Mesenchymal stem cell (in vitro differentiated cells and primary cell): ENCODE measurements at regions not wholly inside any gene's neighbourhood (a gene's known extent, or its start where the extent isn't known, plus 50 kb on each side); places are given as distances from the start of the nearest gene placed in this dataset.

Experiments
- DNase-seq: peaks from one replicate; pipeline ENCODE4 v3.0.0-alpha.2; 2013
- H2AFZ ChIP-seq: one replicate; pipeline ENCODE4 v1.6.1; 2013; ENCODE audit warnings: low read depth, mild to moderate bottlenecking, control low read depth, inconsistent platforms, low read length, moderate library complexity
- H2AK5ac ChIP-seq: 2 replicates; pipeline ENCODE4 v1.6.1; 2013; ENCODE audit warnings: low read length, moderate library complexity, mild to moderate bottlenecking, inconsistent platforms; ENCODE audit not compliant: severe bottlenecking
- H2BK120ac ChIP-seq: one replicate; pipeline ENCODE4 v1.6.1; 2013; ENCODE audit warnings: low read depth, mild to moderate bottlenecking, inconsistent platforms, low read length, moderate library complexity
- H2BK12ac ChIP-seq, 2 experiments: one replicate each; pipeline ENCODE4 v1.6.1; 2013; ENCODE audit warnings: inconsistent platforms in 2 of 2, low read length in 2 of 2, mild to moderate bottlenecking in 2 of 2, moderate library complexity in 2 of 2, control low read depth in 1 of 2
- H2BK15ac ChIP-seq: one replicate; pipeline ENCODE4 v1.6.1; 2013; ENCODE audit warnings: mild to moderate bottlenecking, low read depth, inconsistent platforms; ENCODE audit not compliant: poor library complexity, severe bottlenecking
- H2BK5ac ChIP-seq: 2 replicates; pipeline ENCODE4 v1.6.1; 2013; ENCODE audit warnings: low read depth, mild to moderate bottlenecking, low read length, control low read depth, inconsistent platforms; ENCODE audit not compliant: poor library complexity, severe bottlenecking
- H3K14ac ChIP-seq, 2 experiments: one replicate each; pipeline ENCODE4 v1.6.1; 2013; ENCODE audit warnings: inconsistent platforms in 2 of 2, low read length in 2 of 2, control low read depth in 1 of 2, mild to moderate bottlenecking in 1 of 2, moderate library complexity in 1 of 2
- H3K18ac ChIP-seq, 2 experiments: one replicate each; pipeline ENCODE4 v1.6.1; 2013; ENCODE audit warnings: inconsistent platforms in 2 of 2, low read length in 2 of 2, control low read depth in 1 of 2, low read depth in 1 of 2, mild to moderate bottlenecking in 1 of 2
- H3K23ac ChIP-seq, 2 experiments: one replicate each; pipeline ENCODE4 v1.6.1; 2013; ENCODE audit warnings: inconsistent platforms in 2 of 2, low read length in 2 of 2, mild to moderate bottlenecking in 2 of 2, moderate library complexity in 2 of 2, control low read depth in 1 of 2
- H3K27ac ChIP-seq: 2 replicates; pipeline ENCODE4 v1.5.1; 2013; ENCODE audit warnings: mild to moderate bottlenecking, moderate library complexity, low read length, control low read depth, inconsistent platforms; ENCODE audit not compliant: poor library complexity, severe bottlenecking
- H3K27me3 ChIP-seq, 2 experiments: 2 replicates each; pipeline versions ENCODE4 v1.6.1 to v1.7.0; 2013; ENCODE audit warnings: low read length in 2 of 2, mild to moderate bottlenecking in 2 of 2, moderate library complexity in 2 of 2, control low read depth in 1 of 2, inconsistent platforms in 1 of 2; ENCODE audit not compliant: control insufficient read depth in 1 of 2, insufficient read depth in 1 of 2
- H3K36me3 ChIP-seq, 2 experiments: 2 replicates each; pipeline versions ENCODE4 v1.6.1 to v1.7.0; 2013; ENCODE audit warnings: low read length in 2 of 2, control low read depth in 1 of 2, inconsistent platforms in 1 of 2, low read depth in 1 of 2, mild to moderate bottlenecking in 1 of 2; ENCODE audit not compliant: insufficient read depth in 2 of 2, control insufficient read depth in 1 of 2
- H3K4ac ChIP-seq, 2 experiments: one replicate each; pipeline ENCODE4 v1.6.1; 2013; ENCODE audit warnings: inconsistent platforms in 2 of 2, low read length in 2 of 2, mild to moderate bottlenecking in 2 of 2, moderate library complexity in 2 of 2, control low read depth in 1 of 2, low read depth in 1 of 2
- H3K4me1 ChIP-seq: 2 replicates; pipeline ENCODE4 v1.6.1; 2013; ENCODE audit warnings: low read depth, low read length, control low read depth; ENCODE audit not compliant: control insufficient read depth, insufficient read depth
- H3K4me2 ChIP-seq: 2 replicates; pipeline ENCODE4 v1.6.1; 2013; ENCODE audit warnings: low read length, mild to moderate bottlenecking, inconsistent platforms; ENCODE audit not compliant: poor library complexity, severe bottlenecking
- H3K4me3 ChIP-seq, 2 experiments: 2 replicates each; pipeline versions ENCODE4 v1.5.1 to v1.7.0; 2013; ENCODE audit warnings: low read length in 2 of 2, mild to moderate bottlenecking in 2 of 2, control low read depth in 1 of 2, low read depth in 1 of 2; ENCODE audit not compliant: insufficient read depth in 1 of 2
- H3K79me1 ChIP-seq: replicated peaks from 2 replicates; pipeline ENCODE4 v1.6.1; 2013; ENCODE audit warnings: mild to moderate bottlenecking, control low read depth, low read length, inconsistent platforms; ENCODE audit not compliant: poor library complexity, severe bottlenecking
- H3K9ac ChIP-seq: 2 replicates; pipeline ENCODE4 v1.7.0; 2013; ENCODE audit warnings: mild to moderate bottlenecking, low read length, moderate library complexity
- H3K9me3 ChIP-seq: 2 replicates; pipeline ENCODE4 v1.7.0; 2013; ENCODE audit warnings: mild to moderate bottlenecking, low read length; ENCODE audit not compliant: control insufficient read depth
- H4K8ac ChIP-seq: one replicate; pipeline ENCODE4 v1.6.1; 2013; ENCODE audit warnings: inconsistent platforms, mild to moderate bottlenecking, low read length, moderate library complexity
- H4K91ac ChIP-seq: one replicate; pipeline ENCODE4 v1.6.1; 2013; ENCODE audit warnings: mild to moderate bottlenecking, low read length, inconsistent platforms
- WGBS: methylation state at CpG from one replicate; pipeline ENCODE4 v1.1.7; 2013; ENCODE audit warnings: mixed read lengths; 5-methylcytosine and 5-hydroxymethylcytosine counted together

- no peak overlapping the region for H3K23ac ChIP-seq
- H3K4me2 ChIP-seq: no peak overlapping the region
- no peaks in the 10 kb centered on the region for H3K36me3 ChIP-seq
- H2AFZ ChIP-seq: no peak overlapping the region
- H2BK120ac ChIP-seq: no peak overlapping the region
- H2BK5ac ChIP-seq: no peak overlapping the region
- H3K9ac ChIP-seq: no peak overlapping the region
- DNase-seq: peak; percentile 82
- no peak overlapping the region for H3K14ac ChIP-seq
- WGBS: 50% methylated on average over 1 of the region's 1 CpG
- no peaks in the 10 kb centered on the region for H3K9me3 ChIP-seq
- no peak overlapping the region for H4K91ac ChIP-seq
- H3K27ac ChIP-seq: no peak overlapping the region
- no peak overlapping the region for H2BK15ac ChIP-seq
- H3K4me1 ChIP-seq: peaks cover 4% of the 10 kb centered on the region
- no peaks in the 10 kb centered on the region for H3K27me3 ChIP-seq
- no peak overlapping the region for H4K8ac ChIP-seq
- no peak overlapping the region for H3K4ac ChIP-seq
- H2AK5ac ChIP-seq: no peak overlapping the region
- H3K18ac ChIP-seq: no peak overlapping the region
- H3K4me3 ChIP-seq: no peak overlapping the region
- H2BK12ac ChIP-seq: no peak overlapping the region
- no peaks in the 10 kb centered on the region for H3K79me1 ChIP-seq
Observed at GRCh38 chr4:153931804-153932203, 142.9 kb upstream of the SFRP2 start.

- no peak overlapping the region for H2AK5ac ChIP-seq
- no peak overlapping the region for H2BK120ac ChIP-seq
- no peak overlapping the region for H3K14ac ChIP-seq
- no peak overlapping the region for H3K27ac ChIP-seq
- no peak overlapping the region for H2BK15ac ChIP-seq
- no peak overlapping the region for H4K8ac ChIP-seq
- H3K4me2 ChIP-seq: no peak overlapping the region
- no peak overlapping the region for H4K91ac ChIP-seq
- H3K4me1 ChIP-seq: peaks cover 4% of the 10 kb centered on the region
- no peak overlapping the region for H3K18ac ChIP-seq
- no peak overlapping the region for H2BK5ac ChIP-seq
- H3K27me3 ChIP-seq: no peaks in the 10 kb centered on the region
- H3K9me3 ChIP-seq: no peaks in the 10 kb centered on the region
- no peak for DNase-seq
- H2BK12ac ChIP-seq: no peak overlapping the region
- no peak overlapping the region for H2AFZ ChIP-seq
- no peak overlapping the region for H3K23ac ChIP-seq
- H3K36me3 ChIP-seq: no peaks in the 10 kb centered on the region
- H3K9ac ChIP-seq: peak overlapping the region; percentile 73
- no peak overlapping the region for H3K4ac ChIP-seq
- no peaks in the 10 kb centered on the region for H3K79me1 ChIP-seq
- WGBS: 60% methylated on average over 5 of the region's 5 CpGs
- H3K4me3 ChIP-seq: peak overlapping the region in 1 of 2 experiments; percentile 63
Observed at GRCh38 chr4:153929675-153930074, 140.8 kb upstream of the SFRP2 start.

GRCh38 chr4:153927451-153927850 is 138.6 kb upstream of the SFRP2 start:
- Histone ChIP-seq H2AFZ (no peak overlapping the region), H4K8ac (no peak overlapping the region), H2BK15ac (no peak overlapping the region), H3K9ac (no peak overlapping the region), H3K27ac (peak overlapping the region; percentile 64), H3K4me3 (no peak overlapping the region), H3K23ac (no peak overlapping the region), H3K9me3 (no peaks in the 10 kb centered on the region), H3K4me2 (no peak overlapping the region), H3K4me1 (peaks cover 4% of the 10 kb centered on the region), H2BK5ac (no peak overlapping the region), H2AK5ac (no peak overlapping the region), H4K91ac (no peak overlapping the region), H3K27me3 (no peaks in the 10 kb centered on the region), H2BK12ac (no peak overlapping the region), H3K36me3 (no peaks in the 10 kb centered on the region), H3K18ac (no peak overlapping the region), H2BK120ac (no peak overlapping the region), H3K14ac (no peak overlapping the region), H3K79me1 (no peaks in the 10 kb centered on the region), H3K4ac (no peak overlapping the region)
- WGBS: 78% methylated on average over 4 of the region's 5 CpGs
- DNase-seq: no peak

- Histone ChIP-seq H3K14ac (no peak overlapping the region), H4K8ac (no peak overlapping the region), H4K91ac (no peak overlapping the region), H2AFZ (no peak overlapping the region), H2BK120ac (no peak overlapping the region), H3K9me3 (no peaks in the 10 kb centered on the region), H3K4me1 (no peaks in the 10 kb centered on the region), H3K9ac (no peak overlapping the region), H3K4me3 (no peak overlapping the region), H3K27ac (no peak overlapping the region), H2AK5ac (no peak overlapping the region), H3K4ac (no peak overlapping the region), H3K4me2 (no peak overlapping the region), H2BK5ac (no peak overlapping the region), H3K36me3 (no peaks in the 10 kb centered on the region), H3K79me1 (no peaks in the 10 kb centered on the region), H2BK15ac (no peak overlapping the region), H3K27me3 (no peaks in the 10 kb centered on the region), H3K18ac (no peak overlapping the region), H3K23ac (no peak overlapping the region), H2BK12ac (no peak overlapping the region)
- DNase-seq: no peak
- WGBS: 96% methylated on average over 2 of the region's 2 CpGs
Observed at GRCh38 chr4:153922148-153922547, 133.3 kb upstream of the SFRP2 start.
